CD1c-positive myeloid dendritic cell (primary cell): ENCODE measurements at regions not wholly inside any gene's neighbourhood (a gene's known extent, or its start where the extent isn't known, plus 50 kb on each side); places are given as distances from the start of the nearest gene placed in this dataset.

ENCODE experiments used
- DNase-seq: peaks from one replicate; pipeline ENCODE4 v3.0.0-alpha.2; 2016; ENCODE audit errors: extremely low spot score

DNA sequence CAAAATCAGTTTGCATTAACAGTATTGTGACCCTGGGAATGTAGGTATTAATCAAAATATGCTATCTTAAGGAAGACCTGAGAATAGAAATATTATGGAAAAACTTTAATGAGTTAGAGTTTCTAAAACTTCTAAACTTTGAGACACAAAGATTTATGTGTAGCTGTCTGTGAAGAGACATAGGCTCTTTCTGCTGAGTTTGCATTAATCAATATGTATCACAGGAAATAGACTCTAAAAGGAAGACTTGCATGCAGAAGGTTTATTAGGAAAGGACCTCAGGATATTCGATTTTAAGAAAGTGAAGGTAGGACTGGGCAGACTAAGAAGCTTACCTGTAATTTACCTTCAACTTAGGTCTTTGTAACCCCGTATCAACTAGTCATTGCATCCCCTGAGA, 494.8 kb upstream of the NRXN1 start:
- DNase-seq, result no peak

DNA sequence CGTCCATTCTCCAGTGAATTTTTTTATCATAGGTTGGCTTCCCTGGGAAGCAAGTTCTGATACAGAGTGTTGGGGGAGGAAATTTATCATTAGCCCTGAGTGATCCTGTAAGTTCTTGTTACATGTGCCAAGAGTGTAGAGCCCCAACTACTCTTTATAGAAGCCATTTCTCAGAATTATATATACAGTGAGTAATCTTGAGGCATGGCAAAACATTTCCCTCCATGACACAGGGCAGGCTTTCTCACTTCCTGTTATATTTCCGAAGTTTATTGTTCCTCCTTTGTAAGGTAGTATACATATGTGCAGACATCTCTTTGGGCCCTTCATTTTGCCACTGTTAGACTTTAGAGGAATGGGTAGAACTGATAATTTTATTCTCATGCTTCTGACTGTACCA, 484.7 kb upstream of the NRXN1 start:
- no peak for DNase-seq

DNA sequence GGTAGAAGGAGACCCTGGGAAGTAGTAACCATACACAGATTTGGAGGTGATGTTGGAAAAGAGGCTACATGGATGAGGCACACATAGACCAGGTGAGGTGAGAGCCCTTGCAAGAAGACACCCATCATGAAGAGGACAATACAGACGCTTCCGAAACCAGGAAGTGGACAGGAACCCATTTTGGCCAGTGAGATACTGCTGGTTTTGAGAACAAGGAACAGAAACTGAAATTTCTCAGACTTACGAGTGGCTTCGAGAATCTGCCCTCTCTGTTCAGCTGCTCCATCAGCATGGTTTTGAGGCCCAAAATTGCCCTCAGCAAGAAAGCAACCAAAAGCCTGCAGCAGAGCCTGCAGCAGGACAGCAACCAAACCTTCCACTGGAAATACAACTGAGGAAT, 479.1 kb upstream of the NRXN1 start:
- peak; percentile 21 for DNase-seq

DNA sequence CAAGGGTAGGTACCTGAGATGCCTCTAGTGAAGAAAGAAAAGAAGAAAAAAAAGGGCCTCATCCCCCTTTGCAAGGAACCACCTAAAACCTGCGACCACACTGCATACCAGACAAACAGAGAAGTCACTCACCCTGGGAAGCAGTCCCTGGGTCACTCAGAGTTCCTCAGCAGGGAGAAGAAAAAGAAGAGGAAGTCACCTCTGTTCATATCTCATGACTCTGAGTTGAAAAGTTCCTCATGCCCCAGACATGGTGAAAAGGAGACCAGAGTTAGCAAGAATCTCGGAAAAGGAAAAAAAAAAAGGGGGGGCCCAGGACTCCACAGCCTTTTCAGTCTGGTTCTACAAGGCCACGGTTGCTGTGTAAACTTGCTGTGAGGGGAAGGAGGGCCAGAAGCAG, 478.4 kb upstream of the NRXN1 start:
- peak; percentile 15 for DNase-seq

DNA sequence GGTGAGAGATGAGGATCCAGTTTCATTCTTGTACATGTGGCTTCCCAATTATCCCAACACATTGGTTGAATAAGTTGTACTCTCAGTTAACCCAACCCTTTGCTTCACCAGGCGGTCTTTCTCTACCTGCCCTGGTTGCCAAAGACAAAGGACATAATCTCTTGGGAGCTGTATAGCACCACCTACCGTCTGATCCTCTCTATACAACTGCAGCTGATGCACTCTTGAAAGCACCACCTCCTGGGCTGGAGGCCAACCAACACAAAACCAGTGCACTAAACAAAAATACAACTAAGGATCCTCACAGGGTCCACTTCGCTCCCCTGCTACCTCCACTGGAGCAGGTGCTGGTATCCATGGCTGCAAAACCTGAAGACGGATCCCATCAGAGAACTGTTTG, 473.6 kb upstream of the NRXN1 start:
- DNase-seq, result no peak

DNA sequence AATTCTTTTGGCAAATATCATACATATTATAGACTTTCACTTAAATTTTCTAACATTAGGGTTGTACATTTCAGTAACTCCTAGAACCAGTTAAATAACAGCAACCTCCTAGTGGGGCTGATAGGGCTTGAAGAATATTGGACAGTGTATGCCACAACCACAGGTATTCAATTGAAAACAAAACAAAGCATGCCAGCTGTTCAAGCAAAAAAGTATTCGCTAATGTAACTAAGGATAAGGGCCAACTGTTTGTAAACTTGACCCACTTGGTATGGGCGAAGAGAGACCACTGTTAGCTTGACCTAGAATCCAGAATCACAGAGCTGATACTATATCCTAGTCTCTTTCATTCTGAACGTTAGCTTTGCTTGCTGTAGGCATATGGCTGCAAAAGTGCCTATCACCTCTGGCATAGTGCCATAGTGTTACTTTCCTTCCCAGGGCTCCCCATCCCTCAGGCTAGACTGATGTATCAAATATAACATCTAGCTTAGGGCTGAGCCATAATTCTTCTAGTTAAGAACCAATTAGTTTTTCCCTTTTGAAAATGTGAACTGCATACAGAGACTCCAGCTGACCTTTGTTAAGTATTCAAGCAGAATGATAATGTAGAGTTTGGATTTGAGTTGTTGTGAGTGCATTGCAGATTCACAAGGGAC, 458.8 kb upstream of the NRXN1 start:
- DNase-seq, result no peak

DNA sequence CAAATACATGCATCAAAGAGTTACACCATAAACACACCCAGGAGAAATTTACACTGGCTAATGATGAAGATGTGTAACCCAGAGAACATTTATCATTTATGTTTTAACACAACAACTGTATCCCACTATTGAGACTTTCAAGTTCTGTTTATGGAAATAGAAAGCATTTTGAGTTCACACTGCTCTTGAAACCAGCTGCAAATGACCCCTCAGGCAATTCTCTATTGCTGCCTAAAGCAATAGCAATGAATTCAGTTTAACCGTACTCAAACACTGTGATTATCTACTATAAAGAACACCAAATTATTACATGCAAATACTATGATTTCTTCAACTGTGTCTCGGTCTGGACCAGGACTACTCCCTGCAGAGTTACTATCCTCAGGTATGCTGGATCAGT, 452.7 kb upstream of the NRXN1 start:
- no peak for DNase-seq

DNA sequence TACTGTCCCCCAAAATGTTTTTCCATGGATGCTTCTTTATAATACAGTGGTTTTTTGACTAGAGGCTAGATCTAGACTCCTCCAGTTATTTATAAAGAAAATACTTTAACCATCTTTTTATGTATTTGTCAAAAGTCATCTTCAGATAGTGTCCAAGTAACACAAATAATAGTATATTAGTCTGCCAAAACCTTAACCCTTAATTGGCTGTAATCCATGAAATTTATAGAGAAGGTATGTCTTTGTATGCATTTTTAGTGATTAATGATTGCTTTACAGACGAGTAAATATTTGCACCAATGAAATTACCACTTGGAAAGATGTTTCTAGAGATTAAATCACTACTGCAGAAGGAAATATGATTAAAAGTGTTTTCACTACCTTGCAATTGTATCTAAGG, 451.8 kb upstream of the NRXN1 start:
- DNase-seq, result no peak

DNA sequence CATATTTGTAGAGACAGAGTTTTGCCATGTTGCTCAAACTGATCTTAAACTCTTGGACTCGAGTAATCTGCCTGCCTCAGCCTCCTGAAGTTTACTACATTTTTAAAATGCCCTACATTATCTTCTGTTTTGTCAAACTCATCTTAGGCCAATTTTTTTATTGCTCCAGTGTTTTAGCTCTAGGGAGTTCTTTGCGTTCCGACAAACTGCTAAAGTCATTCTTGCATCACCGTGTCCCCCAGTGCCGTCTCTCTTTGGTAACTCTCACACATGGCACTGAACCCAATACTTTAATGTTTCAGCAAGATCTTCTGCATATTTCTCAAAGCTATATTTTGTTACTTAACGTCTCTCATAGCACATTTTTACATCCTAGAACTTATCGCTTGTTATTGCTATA, 440.9 kb upstream of the NRXN1 start:
- DNase-seq, result no peak

DNA sequence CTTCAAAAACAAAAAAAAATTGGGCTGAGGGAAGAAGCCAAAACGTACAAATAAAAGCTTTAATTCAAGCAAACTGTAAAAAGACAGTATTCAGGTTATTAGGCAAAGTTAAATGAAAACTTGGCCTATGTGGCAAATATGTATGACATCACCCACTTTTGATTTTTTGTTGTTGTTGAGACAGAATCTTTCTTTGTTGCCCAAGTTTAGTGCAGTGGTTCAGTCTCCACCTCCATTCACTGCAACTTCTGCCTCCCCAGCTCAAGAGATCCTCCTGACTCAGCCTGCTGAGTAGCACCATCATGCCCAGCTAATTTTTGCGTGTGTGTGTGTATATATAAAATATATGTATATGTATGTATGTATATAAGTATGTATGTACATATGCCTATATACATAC, 440.4 kb upstream of the NRXN1 start:
- no peak for DNase-seq

DNA sequence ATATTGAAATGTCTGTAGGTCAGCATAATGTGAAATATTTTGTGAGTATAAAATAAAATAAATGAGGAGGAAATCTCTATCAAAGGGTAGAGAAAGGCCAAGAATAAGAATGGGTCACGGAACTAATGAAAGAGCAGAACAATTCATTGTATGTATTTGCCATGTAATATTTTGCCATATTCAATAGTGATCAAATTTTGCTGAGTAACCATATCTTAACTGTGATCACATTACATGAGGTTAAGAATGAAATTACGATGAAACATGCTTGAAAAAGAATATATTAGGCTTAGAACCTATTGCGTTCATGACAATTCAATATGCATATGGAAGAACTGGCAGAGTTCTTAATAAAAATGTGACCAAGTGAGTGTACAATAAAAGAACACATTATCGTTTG, 437.2 kb upstream of the NRXN1 start:
- no peak for DNase-seq

DNA sequence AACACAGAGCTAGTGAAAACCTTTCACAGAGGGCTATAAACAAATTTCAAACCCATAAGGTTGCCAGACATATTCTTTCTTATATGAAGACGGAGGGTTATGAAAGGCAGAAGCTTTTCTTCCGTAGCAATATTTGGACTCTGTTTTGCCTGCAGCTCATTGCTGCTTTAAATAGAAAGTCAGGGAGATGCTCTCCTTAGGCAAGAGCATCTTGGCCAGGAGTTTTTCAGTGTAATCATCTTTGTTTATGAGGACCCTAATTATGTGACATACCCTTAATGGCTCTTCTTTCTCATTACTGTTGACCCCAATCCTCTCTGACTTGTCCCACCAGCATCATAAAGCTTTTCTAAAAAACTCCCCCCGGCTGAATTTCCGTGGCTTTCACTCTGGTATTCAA, 433.4 kb upstream of the NRXN1 start:
- no peak for DNase-seq

DNA sequence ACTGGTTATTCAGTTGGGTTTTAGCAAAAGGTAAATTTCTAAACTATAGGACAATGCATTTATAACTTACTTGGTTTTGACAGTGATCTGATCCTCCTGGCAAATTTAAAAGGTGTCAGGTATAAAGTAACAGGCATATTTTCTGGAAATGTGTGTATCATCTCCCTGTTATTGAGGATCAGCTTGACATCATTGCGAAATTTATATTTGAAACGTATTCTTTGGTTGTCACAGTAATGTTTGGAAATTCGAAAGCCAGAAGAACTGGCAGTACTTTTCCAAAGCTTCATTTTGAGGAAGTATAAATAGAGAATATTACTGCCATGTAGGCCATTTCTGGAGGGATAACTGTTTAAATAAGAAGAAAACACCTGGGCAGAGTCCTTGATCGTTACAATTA, 422.2 kb upstream of the NRXN1 start:
- DNase-seq, result no peak

DNA sequence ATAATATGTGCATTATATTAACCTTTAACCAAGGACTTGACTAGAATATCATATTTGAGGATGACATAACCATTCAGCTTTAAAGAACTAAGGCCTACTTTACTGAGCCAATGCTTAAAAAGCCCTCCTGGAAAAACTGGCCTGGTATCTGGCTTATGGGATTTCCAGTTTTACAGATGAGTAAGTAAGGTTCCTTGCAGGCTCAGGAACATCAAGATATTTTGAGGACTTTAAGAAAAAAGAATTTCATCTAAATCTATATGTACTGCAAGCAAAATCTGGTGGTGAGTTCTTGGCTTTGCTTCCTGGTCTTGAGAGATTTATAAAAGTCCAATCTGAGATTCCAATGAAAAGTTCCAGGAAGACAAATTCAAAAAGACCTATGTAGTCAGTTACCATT, 417.0 kb upstream of the NRXN1 start:
- DNase-seq, result no peak

DNA sequence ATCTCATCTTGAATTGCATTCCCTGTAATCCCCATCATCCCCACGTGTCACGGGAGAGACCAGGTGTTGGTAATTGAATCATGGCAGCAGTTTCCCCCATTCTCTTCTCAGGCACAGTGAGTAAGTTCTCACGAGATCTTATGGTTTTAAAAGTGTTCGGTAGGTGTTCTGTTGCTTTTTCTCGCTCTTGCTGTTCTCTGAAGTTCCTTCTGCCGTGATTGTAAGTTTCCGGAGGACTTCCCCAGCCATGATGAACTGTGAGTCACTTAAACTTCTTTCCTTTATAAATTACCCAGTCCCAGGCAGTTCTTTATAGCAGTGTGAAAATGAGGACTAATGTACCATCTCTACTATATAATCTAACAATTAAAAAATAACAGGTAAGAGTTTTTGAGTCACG, 409.9 kb upstream of the NRXN1 start:
- no peak for DNase-seq

DNA sequence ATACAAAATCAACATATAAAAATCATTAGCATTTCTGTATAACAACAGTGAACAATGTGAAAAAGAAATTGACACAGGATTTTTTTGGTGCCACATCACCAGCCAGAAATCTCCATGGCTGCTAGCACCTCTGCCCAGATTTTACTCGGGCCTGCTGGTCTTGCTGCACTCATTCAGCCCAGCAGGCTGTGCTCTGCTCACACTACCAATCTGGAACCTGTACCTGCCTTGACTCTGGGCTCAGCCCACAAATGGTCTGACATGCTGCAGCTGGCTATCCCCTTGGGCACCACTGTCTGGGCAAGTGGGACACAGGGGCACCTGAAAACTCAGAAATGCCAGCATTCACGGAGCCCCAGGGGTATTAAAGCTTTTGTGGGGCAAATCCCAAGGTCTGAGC, 392.5 kb upstream of the NRXN1 start:
- DNase-seq, result no peak

DNA sequence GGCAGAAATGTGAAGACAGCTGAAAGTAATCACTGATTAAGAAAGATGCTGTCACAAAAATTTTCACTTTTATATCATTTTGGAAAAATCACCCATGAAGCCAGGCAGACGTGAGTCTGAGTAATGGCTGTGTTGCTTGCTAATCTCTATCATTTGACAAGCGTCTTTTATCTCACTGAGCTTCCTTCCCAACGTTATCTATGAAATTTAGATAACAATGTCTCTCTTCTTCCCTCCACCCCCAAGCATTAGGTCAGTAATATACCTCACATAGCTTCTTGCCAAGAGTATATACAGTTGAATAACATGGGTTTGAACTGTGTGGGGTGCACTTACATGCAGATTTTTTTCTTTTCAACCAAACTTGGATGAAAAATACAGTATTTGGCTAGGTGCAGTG, 388.6 kb upstream of the NRXN1 start:
- no peak for DNase-seq

DNA sequence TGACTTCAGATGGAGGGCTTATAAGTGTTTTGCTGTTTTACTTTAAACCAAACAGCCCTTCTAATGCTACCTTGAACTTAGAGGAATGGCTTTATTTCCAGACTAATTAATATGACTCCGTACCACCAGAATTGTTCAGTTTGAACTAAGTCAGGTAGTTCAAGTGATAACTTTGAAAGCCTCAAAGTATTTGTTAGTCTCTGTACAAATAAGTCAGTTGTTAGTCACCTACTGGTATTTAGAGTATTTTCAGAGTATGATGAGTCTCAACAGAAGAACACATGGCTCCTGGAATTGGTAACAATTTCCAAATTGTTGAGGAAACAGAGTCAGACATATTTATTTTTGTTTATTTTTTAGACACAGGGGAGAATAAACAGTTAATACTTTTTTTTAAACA, 381.8 kb upstream of the NRXN1 start:
- no peak for DNase-seq

DNA sequence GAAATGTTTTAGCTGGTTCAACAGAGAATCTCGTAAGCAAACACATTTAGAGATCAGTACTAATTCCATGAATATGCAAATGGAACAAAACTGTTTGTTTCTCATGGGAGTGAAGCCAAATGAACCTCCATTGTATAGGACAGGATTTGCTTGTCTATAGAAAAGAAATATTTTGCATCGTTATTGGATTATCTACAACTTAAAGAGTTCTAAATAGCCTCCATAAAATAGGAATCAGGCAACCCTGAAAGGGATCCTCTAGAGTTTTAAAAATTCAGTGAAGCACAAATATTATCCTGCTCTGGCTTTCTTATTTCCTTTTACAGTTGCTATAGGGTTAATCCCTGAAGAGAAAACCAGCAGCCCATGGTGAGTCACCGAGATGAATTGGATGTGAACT, 378.4 kb upstream of the NRXN1 start:
- DNase-seq, result no peak

DNA sequence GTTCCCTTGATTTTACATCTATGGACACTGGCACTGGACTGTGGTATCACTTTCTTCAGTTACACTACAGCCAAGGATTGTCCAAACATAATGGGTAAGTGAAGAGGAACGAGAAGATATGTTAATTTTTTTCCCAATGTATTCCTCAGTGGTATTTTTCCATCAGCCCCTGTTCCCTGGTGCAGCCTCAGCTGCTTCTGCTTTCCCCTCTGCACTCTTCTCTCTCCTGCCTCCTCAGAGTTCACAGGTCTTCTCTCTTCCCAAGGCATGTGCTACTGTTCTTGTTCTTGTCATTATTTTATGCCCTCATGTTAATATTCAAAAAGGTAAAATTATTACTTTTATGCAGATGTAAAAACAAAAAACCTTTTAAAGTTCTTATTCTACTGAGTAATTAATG, 378.0 kb upstream of the NRXN1 start:
- DNase-seq, result no peak

DNA sequence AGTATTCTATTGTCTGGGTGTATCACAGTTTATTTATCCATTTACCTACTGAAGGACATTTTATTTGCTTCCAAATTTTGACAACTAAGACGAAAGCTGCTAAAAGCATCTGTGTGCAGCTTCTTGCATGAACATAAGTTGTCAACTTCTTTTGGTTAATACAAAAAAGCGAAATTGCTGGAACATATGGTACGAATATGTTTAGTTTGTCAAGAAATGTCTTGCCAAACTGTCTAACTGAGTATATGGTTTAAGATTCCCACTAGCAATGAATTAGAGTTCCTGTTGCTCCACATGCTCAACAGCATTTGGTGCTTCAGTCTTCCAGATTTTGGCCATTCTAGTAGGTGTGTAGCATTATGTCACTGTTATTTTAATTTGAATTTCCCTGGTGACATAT, 372.3 kb upstream of the NRXN1 start:
- no peak for DNase-seq

DNA sequence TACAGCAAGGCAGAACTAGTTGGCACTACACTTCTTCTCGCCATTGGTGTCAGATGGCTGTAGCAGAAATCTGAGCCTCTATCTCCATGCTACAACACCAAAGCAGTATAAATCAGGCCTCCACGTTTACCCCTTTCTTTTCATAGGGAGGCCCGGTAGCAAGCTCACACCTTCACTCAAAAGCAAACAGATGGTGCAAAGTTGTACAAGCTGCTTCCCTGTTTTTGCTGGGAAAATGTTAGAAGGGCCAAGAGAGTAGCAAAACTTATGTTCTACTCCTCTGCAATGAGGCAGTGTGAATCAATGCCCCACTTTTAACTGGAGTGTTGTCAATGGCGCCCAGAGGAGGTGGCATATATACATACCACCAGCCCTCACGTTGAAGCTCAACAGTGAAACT, 369.6 kb upstream of the NRXN1 start:
- no peak for DNase-seq

DNA sequence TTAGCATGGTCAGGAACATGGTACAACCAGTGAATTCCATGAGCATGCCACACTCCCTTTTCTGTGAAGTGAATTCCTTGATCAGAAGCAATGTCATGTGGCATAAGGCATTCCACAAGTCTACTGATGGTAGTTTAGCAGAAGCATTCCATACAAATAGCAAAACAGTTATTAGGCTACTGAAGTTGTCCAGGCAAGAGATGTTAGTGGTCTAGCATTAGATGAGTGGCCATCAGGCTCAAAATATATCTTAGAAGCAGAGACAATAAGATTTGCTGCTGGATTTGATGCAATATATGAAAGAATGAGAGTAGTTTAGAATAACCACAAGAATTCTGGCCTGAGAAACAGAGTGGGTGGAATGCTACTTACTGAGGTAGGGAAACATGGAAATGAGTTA, 355.3 kb upstream of the NRXN1 start:
- DNase-seq, result no peak

DNA sequence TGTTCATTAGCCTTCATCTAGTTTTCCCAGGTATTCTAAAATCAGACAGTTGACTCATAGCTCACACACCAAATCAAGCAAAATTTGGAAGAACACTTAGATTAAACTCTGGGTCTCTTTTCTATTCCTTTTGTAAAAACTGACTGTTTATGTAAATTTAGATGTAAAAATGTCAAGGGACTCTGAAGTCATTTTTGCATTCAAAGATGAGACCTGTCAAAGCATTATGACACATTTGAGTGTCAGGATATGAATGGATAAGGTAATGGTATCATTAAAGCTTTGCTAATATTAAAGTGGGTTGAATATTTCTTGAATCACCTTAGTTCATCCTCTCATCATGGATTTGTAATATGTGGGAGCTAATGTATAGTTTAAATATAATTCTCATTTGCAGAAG, 348.1 kb upstream of the NRXN1 start:
- no peak for DNase-seq

DNA sequence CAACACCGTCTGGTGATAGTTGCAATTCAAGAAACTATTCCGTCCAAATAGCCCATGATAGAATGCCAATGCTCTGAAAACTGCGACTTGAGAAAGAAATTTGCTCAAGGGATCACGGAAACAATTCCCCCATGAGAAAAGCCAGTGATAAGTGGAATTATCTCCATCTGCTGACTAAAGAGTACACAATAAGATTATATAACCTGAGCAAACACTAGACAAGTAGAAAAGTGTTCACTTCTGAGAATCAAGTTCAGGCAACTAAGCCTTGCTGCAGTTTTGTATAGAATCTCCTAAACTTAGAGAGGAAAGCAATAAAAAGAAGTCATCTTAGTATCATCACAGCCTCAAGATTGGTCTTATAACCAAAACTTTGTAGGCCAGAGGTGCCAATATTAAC, 336.3 kb upstream of the NRXN1 start:
- DNase-seq, result no peak
